IMR-90 (cell line): ENCODE measurements at regions not wholly inside any gene's neighbourhood (a gene's known extent, or its start where the extent isn't known, plus 50 kb on each side); places are given as distances from the start of the nearest gene placed in this dataset.

Experiments used
- ATAC-seq: fragments of 200-7000 bp; cut with Tn5 transposase; 2 replicates; pipeline ENCODE4 v1.9.1; 2020; ENCODE audit warnings: low read depth, mild to moderate bottlenecking, moderate library complexity
- BruUV-seq: library from RNA; stranded (reverse); fragments of 400-500 nt; replicated peaks from 2 replicates; lab custom pipeline; 2021; lab: Mats Ljungman, UMichigan
- CTCF ChIA-PET: fragments of 300-600 bp; formaldehyde crosslinking; extraction: SDS; loops from one replicate; lab custom pipeline; 2021; ENCODE audit warnings: antibody characterized with exemption; lab: Yijun Ruan, JAX
- POLR2A ChIA-PET: fragments of 300-600 bp; sonication (Branson Sonifier 250); formaldehyde crosslinking; loops from one replicate; lab custom pipeline; 2022; ENCODE audit warnings: antibody characterized with exemption; ENCODE audit not compliant: unreplicated experiment; lab: Charles Lee
- DNase-seq: peaks from one replicate; pipeline ENCODE4 v3.0.0; 2013
- H2AFZ ChIP-seq: replicated peaks from 2 replicates; pipeline ENCODE3; 2013; ENCODE audit warnings: low read length, mild to moderate bottlenecking; ENCODE audit not compliant: poor library complexity
- H2AK5ac ChIP-seq: 2 replicates; pipeline ENCODE4 v1.6.1; 2013; ENCODE audit warnings: low read depth, low read length, inconsistent platforms
- H2AK9ac ChIP-seq: replicated peaks from 2 replicates; pipeline ENCODE3; 2013; ENCODE audit warnings: mild to moderate bottlenecking, low read depth, low read length, moderate library complexity; ENCODE audit not compliant: poor library complexity
- H2BK120ac ChIP-seq: 2 replicates; pipeline ENCODE4 v1.6.1; 2013; ENCODE audit warnings: low read depth, low read length, inconsistent platforms
- H2BK15ac ChIP-seq: 3 replicates; pipeline ENCODE4 v1.6.1; 2013; ENCODE audit warnings: low read depth, low read length, inconsistent platforms
- H2BK20ac ChIP-seq: 2 replicates; pipeline ENCODE4 v1.6.1; 2013; ENCODE audit warnings: low read depth, mild to moderate bottlenecking, inconsistent platforms, low read length, moderate library complexity
- H2BK5ac ChIP-seq: 2 replicates; pipeline ENCODE4 v1.6.1; 2013; ENCODE audit warnings: mild to moderate bottlenecking, low read depth, low read length, inconsistent platforms; ENCODE audit not compliant: poor library complexity, severe bottlenecking
- H3K14ac ChIP-seq: replicated peaks from 2 replicates; pipeline ENCODE4 v1.6.1; 2013; ENCODE audit warnings: low read depth, low read length, inconsistent platforms
- H3K18ac ChIP-seq: 2 replicates; pipeline ENCODE4 v1.6.1; 2013; ENCODE audit warnings: low read depth, low read length, control low read depth
- H3K23ac ChIP-seq: 2 replicates; pipeline ENCODE4 v1.6.1; 2013; ENCODE audit warnings: low read depth, low read length, inconsistent platforms
- H3K27ac ChIP-seq: 2 replicates; pipeline ENCODE4 v1.5.1; 2013; ENCODE audit warnings: mild to moderate bottlenecking, control low read depth, low read length; ENCODE audit not compliant: insufficient read depth
- H3K27me3 ChIP-seq: 2 replicates; pipeline ENCODE4 v1.6.1; 2013; ENCODE audit warnings: low read length; ENCODE audit not compliant: control insufficient read depth, insufficient read depth
- H3K36me3 ChIP-seq: 2 replicates; pipeline ENCODE4 v1.6.1; 2013; ENCODE audit warnings: low read length, mixed read lengths; ENCODE audit not compliant: control insufficient read depth, insufficient read depth
- H3K4ac ChIP-seq: 2 replicates; pipeline ENCODE4 v1.6.1; 2013; ENCODE audit warnings: low read depth, low read length, inconsistent platforms
- H3K4me1 ChIP-seq: 2 replicates; pipeline ENCODE4 v1.6.1; 2013; ENCODE audit warnings: low read length, mixed read lengths; ENCODE audit not compliant: control insufficient read depth, insufficient read depth
- H3K4me2 ChIP-seq: 2 replicates; pipeline ENCODE4 v1.6.1; 2013; ENCODE audit warnings: low read depth, mild to moderate bottlenecking, control low read depth, low read length, moderate library complexity
- H3K4me3 ChIP-seq: 2 replicates; pipeline ENCODE4 v1.5.1; 2013; ENCODE audit warnings: low read depth, mild to moderate bottlenecking, control low read depth, low read length, moderate library complexity; ENCODE audit not compliant: insufficient read depth
- H3K56ac ChIP-seq: 2 replicates; pipeline ENCODE4 v1.6.1; 2013; ENCODE audit warnings: low read length, inconsistent platforms; ENCODE audit not compliant: insufficient read depth; ENCODE audit errors: extremely low read depth
- H3K79me1 ChIP-seq, 2 experiments: 2 replicates each; pipeline ENCODE4 v1.6.1; 2013; ENCODE audit warnings: low read length in 2 of 2, inconsistent platforms in 1 of 2, low read depth in 1 of 2
- H3K9ac ChIP-seq: 2 replicates; pipeline ENCODE4 v1.6.1; 2013; ENCODE audit warnings: low read depth, low read length, control low read depth
- H3K9me1 ChIP-seq: 2 replicates; pipeline ENCODE4 v1.6.1; 2013; ENCODE audit warnings: low read length, inconsistent platforms; ENCODE audit not compliant: insufficient read depth
- H3K9me3 ChIP-seq: 2 replicates; pipeline ENCODE4 v1.6.1; 2013; ENCODE audit warnings: low read length; ENCODE audit not compliant: control insufficient read depth, insufficient read depth
- H4K20me1 ChIP-seq: 2 replicates; pipeline ENCODE4 v1.6.1; 2013; ENCODE audit warnings: low read length, inconsistent platforms; ENCODE audit not compliant: insufficient read depth
- H4K5ac ChIP-seq: 2 replicates; pipeline ENCODE4 v1.6.1; 2013; ENCODE audit warnings: mild to moderate bottlenecking, low read depth, low read length, control low read depth
- H4K8ac ChIP-seq, 2 experiments: 2 replicates each; pipeline ENCODE4 v1.6.1; 2013; ENCODE audit warnings: low read depth in 2 of 2, low read length in 2 of 2, control low read depth in 1 of 2, inconsistent platforms in 1 of 2
- H4K91ac ChIP-seq: 2 replicates; pipeline ENCODE4 v1.6.1; 2013; ENCODE audit warnings: low read depth, low read length, inconsistent platforms; ENCODE audit not compliant: insufficient read depth
- CEBPB ChIP-seq: IDR thresholded peaks from 2 replicates; pipeline ENCODE4 v1.6.1; 2012; ENCODE audit warnings: low read depth, low read length, improper control_type of control experiment
- CHD1 ChIP-seq: IDR thresholded peaks from 2 replicates; pipeline ENCODE4 v1.6.1; 2012; ENCODE audit warnings: low read depth, low read length, improper control_type of control experiment
- CTCF ChIP-seq: conservative IDR thresholded peaks from 2 replicates; pipeline ENCODE4 v1.5.1; 2012; ENCODE audit warnings: mild to moderate bottlenecking, low read depth, low read length, improper control_type of control experiment
- ELK1 ChIP-seq: fragments of 150-350 bp; IDR thresholded peaks from 2 replicates; pipeline ENCODE4 v1.6.1; 2016; ENCODE audit warnings: low read depth, mild to moderate bottlenecking, low read length, moderate library complexity, borderline replicate concordance
- FOS ChIP-seq: fragments of 150-350 bp; IDR thresholded peaks from 2 replicates; pipeline ENCODE4 v1.6.1; 2016; ENCODE audit warnings: low read depth, low read length
- MAFK ChIP-seq: IDR thresholded peaks from 2 replicates; pipeline ENCODE4 v1.6.1; 2012; ENCODE audit warnings: low read depth, low read length, improper control_type of control experiment
- MAZ ChIP-seq: IDR thresholded peaks from 2 replicates; pipeline ENCODE4 v1.6.1; 2012; ENCODE audit warnings: low read depth, mild to moderate bottlenecking, low read length, improper control_type of control experiment, moderate library complexity, borderline replicate concordance
- MXI1 ChIP-seq: IDR thresholded peaks from 2 replicates; pipeline ENCODE4 v1.6.1; 2012; ENCODE audit warnings: low read depth, mild to moderate bottlenecking, low read length, moderate library complexity, borderline replicate concordance
- RAD21 ChIP-seq: IDR thresholded peaks from 2 replicates; pipeline ENCODE4 v1.6.1; 2012; ENCODE audit warnings: low read length, improper control_type of control experiment
- RCOR1 ChIP-seq: IDR thresholded peaks from 2 replicates; pipeline ENCODE4 v1.6.1; 2012; ENCODE audit warnings: mild to moderate bottlenecking, low read length, improper control_type of control experiment; ENCODE audit not compliant: insufficient replicate concordance
- RFX5 ChIP-seq: IDR thresholded peaks from 2 replicates; pipeline ENCODE4 v1.8.0; 2012; ENCODE audit warnings: low read depth, mild to moderate bottlenecking, low read length, moderate library complexity
- SMC3 ChIP-seq: fragments of 150-350 bp; IDR thresholded peaks from 2 replicates; pipeline ENCODE4 v1.6.1; 2016; ENCODE audit warnings: low read depth, mild to moderate bottlenecking, antibody characterized with exemption, low read length, moderate library complexity
- USF2 ChIP-seq: fragments of 150-350 bp; IDR thresholded peaks from 2 replicates; pipeline ENCODE4 v1.6.1; 2017; ENCODE audit warnings: mild to moderate bottlenecking, antibody characterized with exemption, low read length, low read depth
- whole genome bisulfite sequencing, 2 experiments: methylation state at CpG; one replicate each; pipeline versions ENCODE4 v1.1.5 to v1.1.7; 2013; ENCODE audit warnings: missing lambda C conversion rate in 2 of 2; ENCODE audit not compliant: insufficient read length in 1 of 2; ENCODE audit errors: extremely low coverage in 2 of 2; 5-methylcytosine and 5-hydroxymethylcytosine counted together
- dilution Hi-C: fragments of 300-500 bp; cut with HindIII; formaldehyde crosslinking; loops from one replicate; pipeline ENCODE4 v1.14.3; 2018; ENCODE audit warnings: low sequenced_read_pairs; ENCODE audit not compliant: unreplicated experiment
- in situ Hi-C: fragments of 300-500 bp; cut with MboI; formaldehyde crosslinking; loops from 3 replicates; pipeline ENCODE4 v1.14.3; 2019; ENCODE audit warnings: low sequenced_read_pairs, inconsistent platforms, mixed read lengths
- intact Hi-C: fragments of 100-400 bp; cut with micrococcal nuclease; formaldehyde crosslinking; loops from 2 replicates; pipeline ENCODE4 v1.10.0; 2022

DNA sequence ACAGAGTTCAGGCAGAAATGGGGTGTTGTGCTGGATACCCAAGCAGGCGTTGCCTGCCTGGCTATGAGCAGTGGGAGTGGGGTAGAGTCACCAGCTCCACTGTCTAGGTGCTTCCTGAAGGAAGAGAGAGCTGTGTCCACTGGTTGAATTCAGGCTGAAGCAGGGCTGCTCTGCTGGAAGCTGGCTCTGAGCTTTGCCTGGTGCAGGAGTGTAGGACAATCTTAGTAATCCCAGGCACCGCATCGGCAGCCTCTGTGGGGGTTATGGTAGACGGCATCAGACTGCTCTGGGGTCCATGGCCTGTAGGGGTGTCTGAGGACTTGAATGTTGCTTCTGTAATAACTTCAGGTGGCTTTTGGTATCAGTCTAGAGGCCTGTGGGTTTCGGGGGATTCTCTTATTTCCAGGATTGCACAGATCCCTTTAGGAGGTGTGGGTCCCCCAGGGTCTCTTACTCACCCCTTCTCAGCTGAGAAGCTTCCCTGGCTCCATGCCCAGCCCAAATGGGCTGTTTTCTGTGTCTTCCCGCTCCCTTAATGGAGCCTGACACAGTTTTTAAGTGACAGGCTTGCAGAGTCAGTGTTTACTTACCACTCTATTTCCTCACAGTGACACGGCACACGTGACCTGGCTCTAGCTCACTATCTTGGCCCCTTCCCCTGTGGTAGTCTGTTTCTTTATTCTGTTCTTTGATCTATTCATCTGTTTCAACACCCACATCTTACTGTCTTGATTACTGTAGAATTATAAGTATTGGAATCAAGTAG, 644.3 kb downstream of the CBLN2 start:
- Histone ChIP-seq H4K5ac (no peak overlapping the region), H2AK9ac (no peak overlapping the region), H3K36me3 (no peaks in the 10 kb centered on the region), H3K9me3 (peaks cover 17% of the 10 kb centered on the region), H3K9ac (no peak overlapping the region), H2AK5ac (no peak overlapping the region), H3K4me3 (no peak overlapping the region), H3K4me2 (no peak overlapping the region), H3K79me1 (no peaks in the 10 kb centered on the region), H2BK120ac (no peak overlapping the region), H3K4ac (no peak overlapping the region), H3K23ac (no peak overlapping the region), H2BK5ac (no peak overlapping the region), H4K91ac (no peak overlapping the region), H4K8ac (no peak overlapping the region), H3K56ac (no peak overlapping the region), H2BK15ac (no peak overlapping the region), H4K20me1 (no peaks in the 10 kb centered on the region), H2AFZ (no peak overlapping the region), H2BK20ac (no peak overlapping the region), H3K18ac (no peak overlapping the region), H3K27ac (no peak overlapping the region), H3K4me1 (no peaks in the 10 kb centered on the region), H3K14ac (no peak overlapping the region), H3K9me1 (no peaks in the 10 kb centered on the region), H3K27me3 (no peaks in the 10 kb centered on the region)
- no TSS peak for BruUV-seq
- WGBS, 2 experiments = 70% methylated on average over 3 of the region's 8 CpGs; no CpG with 5 or more reads in 1 of the 2 experiments
- in situ Hi-C loops (no loop called here), dilution Hi-C loops (no loop called here), intact Hi-C loops (no loop called here)
- POLR2A ChIA-PET = no interaction called here
- ATAC-seq = no peak
- DNase-seq = no peak
- TF ChIP-seq CHD1 (no peak), ELK1 (no peak), MXI1 (no peak), RCOR1 (no peak), SMC3 (no peak), CTCF (no peak), RFX5 (no peak), CEBPB (no peak), MAFK (no peak), RAD21 (no peak), MAZ (no peak), FOS (no peak), USF2 (no peak)
- CTCF ChIA-PET = no interaction called here
